OCI-LY7 (cell line): ENCODE measurements at regions not wholly inside any gene's neighbourhood (a gene's known extent, or its start where the extent isn't known, plus 50 kb on each side); places are given as distances from the start of the nearest gene placed in this dataset.

ENCODE experiments used
- CTCF ChIP-seq: fragments of 200-600 bp; sonication (generic); conservative IDR thresholded peaks from 2 replicates; pipeline ENCODE4 v1.5.1; 2014; ENCODE audit warnings: mild to moderate bottlenecking, antibody characterized with exemption, low read length, moderate library complexity, mixed read lengths
- EZH2phosphoT487 ChIP-seq: fragments of 200-600 bp; sonication (generic); IDR thresholded peaks from 2 replicates; pipeline ENCODE4 v1.6.1; 2018; ENCODE audit warnings: low read depth, borderline replicate concordance, mild to moderate bottlenecking, mixed run types, antibody characterized with exemption, low read length, moderate library complexity, mixed read lengths

GRCh38 chr18:44467718-44468117 lies 213.0 kb upstream of the SETBP1 start:
- TF ChIP-seq CTCF (no peak), EZH2phosphoT487 (no peak)
